ENCODE measurements at regions not wholly inside any gene's neighbourhood (a gene's known extent, or its start where the extent isn't known, plus 50 kb on each side); places are given as distances from the start of the nearest gene placed in this dataset.

- no peak for DNase-seq
- Mint-ChIP-seq H3K4me1 (no peaks in the 10 kb centered on the region), H3K36me3 (no peaks in the 10 kb centered on the region), H3K4me3 (no peak overlapping the region), H3K27ac (no peak overlapping the region), H3K9me3 (peaks cover 4% of the 10 kb centered on the region), H3K27me3 (no peaks in the 10 kb centered on the region)
Measured at GRCh38 chr11:15745266-15745665, 611.1 kb downstream of the SOX6 start.

GRCh38 chr11:15747671-15748070, 608.7 kb downstream of the SOX6 start:
- H3K27ac Mint-ChIP-seq: no peak overlapping the region
- no peak overlapping the region for H3K4me3 Mint-ChIP-seq
- no peak for DNase-seq
- H3K9me3 Mint-ChIP-seq: peaks cover 4% of the 10 kb centered on the region
- no peaks in the 10 kb centered on the region for H3K4me1 Mint-ChIP-seq
- H3K36me3 Mint-ChIP-seq: no peaks in the 10 kb centered on the region
- H3K27me3 Mint-ChIP-seq: no peaks in the 10 kb centered on the region

- DNase-seq: no peak
- H3K4me1 Mint-ChIP-seq: no peaks in the 10 kb centered on the region
- no peak overlapping the region for H3K4me3 Mint-ChIP-seq
- H3K36me3 Mint-ChIP-seq: no peaks in the 10 kb centered on the region
- H3K9me3 Mint-ChIP-seq: peaks cover 4% of the 10 kb centered on the region
- H3K27ac Mint-ChIP-seq: no peak overlapping the region
- H3K27me3 Mint-ChIP-seq: no peaks in the 10 kb centered on the region
Measured at GRCh38 chr11:15748132-15748531, 608.2 kb downstream of the SOX6 start.

GRCh38 chr11:15748741-15749140, 607.6 kb downstream of the SOX6 start:
- Mint-ChIP-seq H3K9me3 (peaks cover 5% of the 10 kb centered on the region), H3K4me3 (no peak overlapping the region), H3K36me3 (no peaks in the 10 kb centered on the region), H3K27ac (no peak overlapping the region), H3K4me1 (no peaks in the 10 kb centered on the region), H3K27me3 (no peaks in the 10 kb centered on the region)
- DNase-seq: no peak

GRCh38 chr11:15750535-15751308, 605.6 kb downstream of the SOX6 start:
- Mint-ChIP-seq H3K27ac (no peak overlapping the region), H3K9me3 (peaks cover 8% of the 10 kb centered on the region), H3K4me1 (no peaks in the 10 kb centered on the region), H3K4me3 (no peak overlapping the region), H3K36me3 (no peaks in the 10 kb centered on the region), H3K27me3 (peaks cover 6% of the 10 kb centered on the region)
- DNase-seq: no peak

- H3K4me1 Mint-ChIP-seq: no peaks in the 10 kb centered on the region
- H3K27me3 Mint-ChIP-seq: peaks cover 23% of the 10 kb centered on the region
- no peak overlapping the region for H3K27ac Mint-ChIP-seq
- no peaks in the 10 kb centered on the region for H3K36me3 Mint-ChIP-seq
- DNase-seq: no peak
- H3K9me3 Mint-ChIP-seq: peaks cover 10% of the 10 kb centered on the region
- no peak overlapping the region for H3K4me3 Mint-ChIP-seq
Measured at GRCh38 chr11:15754221-15754620, 602.1 kb downstream of the SOX6 start.

GRCh38 chr11:15757048-15757698, 599.2 kb downstream of the SOX6 start:
- Mint-ChIP-seq H3K36me3 (no peaks in the 10 kb centered on the region), H3K4me3 (no peak overlapping the region), H3K27me3 (peaks cover 32% of the 10 kb centered on the region), H3K4me1 (no peaks in the 10 kb centered on the region), H3K27ac (no peak overlapping the region), H3K9me3 (peaks cover 10% of the 10 kb centered on the region)
- DNase-seq: no peak

GRCh38 chr11:15758857-15759465, 597.4 kb downstream of the SOX6 start:
- H3K27me3 Mint-ChIP-seq: peaks cover 34% of the 10 kb centered on the region
- H3K4me3 Mint-ChIP-seq: no peak overlapping the region
- no peak overlapping the region for H3K27ac Mint-ChIP-seq
- no peak for DNase-seq
- no peaks in the 10 kb centered on the region for H3K4me1 Mint-ChIP-seq
- no peaks in the 10 kb centered on the region for H3K36me3 Mint-ChIP-seq
- peaks cover 7% of the 10 kb centered on the region for H3K9me3 Mint-ChIP-seq

- Mint-ChIP-seq H3K4me1 (no peaks in the 10 kb centered on the region), H3K4me3 (no peak overlapping the region), H3K27ac (no peak overlapping the region), H3K9me3 (no peaks in the 10 kb centered on the region), H3K27me3 (peaks cover 29% of the 10 kb centered on the region), H3K36me3 (no peaks in the 10 kb centered on the region)
- DNase-seq: no peak
Measured at GRCh38 chr11:15761235-15761634, 595.1 kb downstream of the SOX6 start.

- Mint-ChIP-seq H3K9me3 (no peaks in the 10 kb centered on the region), H3K36me3 (no peaks in the 10 kb centered on the region), H3K4me1 (no peaks in the 10 kb centered on the region), H3K4me3 (no peak overlapping the region), H3K27ac (no peak overlapping the region), H3K27me3 (peaks cover 15% of the 10 kb centered on the region)
- no peak for DNase-seq
Measured at GRCh38 chr11:15764326-15764725, 592.0 kb downstream of the SOX6 start.

GRCh38 chr11:15764948-15765347, 591.4 kb downstream of the SOX6 start:
- no peaks in the 10 kb centered on the region for H3K4me1 Mint-ChIP-seq
- no peaks in the 10 kb centered on the region for H3K9me3 Mint-ChIP-seq
- DNase-seq: no peak
- H3K27me3 Mint-ChIP-seq: peaks cover 15% of the 10 kb centered on the region
- no peak overlapping the region for H3K27ac Mint-ChIP-seq
- no peak overlapping the region for H3K4me3 Mint-ChIP-seq
- no peaks in the 10 kb centered on the region for H3K36me3 Mint-ChIP-seq

- Mint-ChIP-seq H3K4me1 (no peaks in the 10 kb centered on the region), H3K36me3 (no peaks in the 10 kb centered on the region), H3K27me3 (peaks cover 10% of the 10 kb centered on the region), H3K4me3 (no peak overlapping the region), H3K27ac (no peak overlapping the region), H3K9me3 (no peaks in the 10 kb centered on the region)
- DNase-seq: no peak
Measured at GRCh38 chr11:15765530-15765929, 590.8 kb downstream of the SOX6 start.

- DNase-seq: no peak
- Mint-ChIP-seq H3K4me1 (no peaks in the 10 kb centered on the region), H3K27ac (no peak overlapping the region), H3K36me3 (no peaks in the 10 kb centered on the region), H3K27me3 (peaks cover 4% of the 10 kb centered on the region), H3K9me3 (no peaks in the 10 kb centered on the region), H3K4me3 (no peak overlapping the region)
Measured at GRCh38 chr11:15768321-15768720, 588.0 kb downstream of the SOX6 start.

- Mint-ChIP-seq H3K4me1 (no peaks in the 10 kb centered on the region), H3K4me3 (no peak overlapping the region), H3K9me3 (no peaks in the 10 kb centered on the region), H3K27me3 (peaks cover 4% of the 10 kb centered on the region), H3K36me3 (no peaks in the 10 kb centered on the region), H3K27ac (no peak overlapping the region)
- no peak for DNase-seq
Measured at GRCh38 chr11:15769203-15769602, 587.1 kb downstream of the SOX6 start.

GRCh38 chr11:15770798-15771414, 585.4 kb downstream of the SOX6 start:
- no peak overlapping the region for H3K4me3 Mint-ChIP-seq
- H3K27ac Mint-ChIP-seq: no peak overlapping the region
- peak; percentile 8 for DNase-seq
- no peaks in the 10 kb centered on the region for H3K27me3 Mint-ChIP-seq
- no peaks in the 10 kb centered on the region for H3K36me3 Mint-ChIP-seq
- no peaks in the 10 kb centered on the region for H3K4me1 Mint-ChIP-seq
- no peaks in the 10 kb centered on the region for H3K9me3 Mint-ChIP-seq

Measured in activated naive CD8-positive, alpha-beta T cell treated with anti-CD3 and anti-CD28 coated beads for 36 hours (primary cell).